Adrenal gland (tissue), 5 donors: ENCODE measurements at regions not wholly inside any gene's neighbourhood (a gene's known extent, or its start where the extent isn't known, plus 50 kb on each side); places are given as distances from the start of the nearest gene placed in this dataset.

Experiments
- CTCF ChIP-seq, 6 experiments: fragments of 450-650 bp in 4 of 6; fragments of 200-600 bp in 2 of 6; sonication (generic) in 1 of 6; IDR thresholded peaks; 1 replicate in 5 of 6; 2 replicates in 1 of 6; pipeline versions ENCODE4 v1.5.1 to v1.8.0; 2016 to 2021; ENCODE audit warnings: antibody characterized with exemption in 6 of 6, mild to moderate bottlenecking in 2 of 6, moderate library complexity in 1 of 6
- POLR2A ChIP-seq, 2 donors: fragments of 450-650 bp; IDR thresholded peaks; one replicate each; pipeline ENCODE4 v1.6.1; 2017; ENCODE audit warnings: antibody characterized with exemption in 2 of 2, mild to moderate bottlenecking in 2 of 2, moderate library complexity in 1 of 2
- donor health status: DM: no; HTN: no; CAD: no.

GRCh38 chr5:89904442-89904841 lies 505.1 kb downstream of the CETN3 start:
- TF ChIP-seq CTCF (IDR thresholded peaks at IDR 0.05) (no peak), POLR2A (IDR thresholded peaks at IDR 0.05) (no peak)
